ENCODE measurements at regions not wholly inside any gene's neighbourhood (a gene's known extent, or its start where the extent isn't known, plus 50 kb on each side); places are given as distances from the start of the nearest gene placed in this dataset.

- Mint-ChIP-seq H3K4me1 (no peaks in the 10 kb centered on the region), H3K4me3 (no peak overlapping the region), H3K9me3 (no peaks in the 10 kb centered on the region), H3K27me3 (no peaks in the 10 kb centered on the region), H3K36me3 (ENCODE audit: low read depth) (no peaks in the 10 kb centered on the region), H3K27ac (no peak overlapping the region)
- ATAC-seq (replicated peaks): no peak
These were observed 258.9 kb upstream of the EPHA4 start for GRCh38 chr2:221831051-221831450.

GRCh38 chr2:221822416-221822815 is 250.3 kb upstream of the EPHA4 start:
- Mint-ChIP-seq H3K27ac (no peak overlapping the region), H3K4me1 (no peaks in the 10 kb centered on the region), H3K36me3 (ENCODE audit: low read depth) (no peaks in the 10 kb centered on the region), H3K9me3 (no peaks in the 10 kb centered on the region), H3K27me3 (no peaks in the 10 kb centered on the region), H3K4me3 (no peak overlapping the region)
- no peak for ATAC-seq (replicated peaks)

- no peaks in the 10 kb centered on the region for H3K27me3 Mint-ChIP-seq
- no peak for ATAC-seq (replicated peaks)
- no peaks in the 10 kb centered on the region for H3K36me3 Mint-ChIP-seq (ENCODE audit: low read depth)
- H3K27ac Mint-ChIP-seq: no peak overlapping the region
- no peaks in the 10 kb centered on the region for H3K9me3 Mint-ChIP-seq
- H3K4me3 Mint-ChIP-seq: no peak overlapping the region
- no peaks in the 10 kb centered on the region for H3K4me1 Mint-ChIP-seq
These were observed 246.7 kb upstream of the EPHA4 start for GRCh38 chr2:221818616-221819320.

DNA sequence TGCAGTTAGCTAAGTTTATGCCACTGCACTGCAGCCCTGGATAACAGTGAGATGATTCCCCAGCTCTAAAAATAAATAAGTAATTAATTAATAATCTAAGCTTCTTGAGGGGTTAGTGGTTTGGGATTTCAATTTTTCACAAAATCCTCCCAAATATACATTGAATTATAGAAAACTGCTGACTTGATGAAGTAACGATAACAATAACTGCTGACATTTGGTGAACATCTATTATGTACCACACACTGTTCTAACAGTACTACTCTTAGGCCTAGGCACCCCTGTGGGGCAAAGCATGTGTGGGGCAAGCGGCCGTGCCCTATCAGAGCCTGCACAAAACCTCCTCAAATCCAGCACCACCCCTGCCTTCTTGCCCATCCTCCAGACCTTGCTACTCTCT is 245.8 kb upstream of the EPHA4 start:
- Mint-ChIP-seq H3K4me1 (no peaks in the 10 kb centered on the region), H3K27ac (no peak overlapping the region), H3K36me3 (ENCODE audit: low read depth) (no peaks in the 10 kb centered on the region), H3K27me3 (no peaks in the 10 kb centered on the region), H3K4me3 (no peak overlapping the region), H3K9me3 (no peaks in the 10 kb centered on the region)
- no peak for ATAC-seq (replicated peaks)

- no peaks in the 10 kb centered on the region for H3K9me3 Mint-ChIP-seq
- H3K27ac Mint-ChIP-seq: no peak overlapping the region
- no peak overlapping the region for H3K4me3 Mint-ChIP-seq
- H3K36me3 Mint-ChIP-seq (ENCODE audit: low read depth): no peaks in the 10 kb centered on the region
- ATAC-seq (replicated peaks): no peak
- no peaks in the 10 kb centered on the region for H3K27me3 Mint-ChIP-seq
- H3K4me1 Mint-ChIP-seq: no peaks in the 10 kb centered on the region
These were observed 244.9 kb upstream of the EPHA4 start for GRCh38 chr2:221817052-221817451.

- Mint-ChIP-seq H3K27me3 (no peaks in the 10 kb centered on the region), H3K9me3 (no peaks in the 10 kb centered on the region), H3K27ac (no peak overlapping the region), H3K36me3 (ENCODE audit: low read depth) (no peaks in the 10 kb centered on the region), H3K4me3 (no peak overlapping the region), H3K4me1 (no peaks in the 10 kb centered on the region)
- no peak for ATAC-seq (replicated peaks)
These were observed 244.5 kb upstream of the EPHA4 start for GRCh38 chr2:221816566-221816965.

- H3K27me3 Mint-ChIP-seq: no peaks in the 10 kb centered on the region
- no peaks in the 10 kb centered on the region for H3K36me3 Mint-ChIP-seq (ENCODE audit: low read depth)
- ATAC-seq (replicated peaks): no peak
- no peak overlapping the region for H3K27ac Mint-ChIP-seq
- no peaks in the 10 kb centered on the region for H3K4me1 Mint-ChIP-seq
- no peak overlapping the region for H3K4me3 Mint-ChIP-seq
- H3K9me3 Mint-ChIP-seq: no peaks in the 10 kb centered on the region
These were observed 238.5 kb upstream of the EPHA4 start for GRCh38 chr2:221810650-221811049.

DNA sequence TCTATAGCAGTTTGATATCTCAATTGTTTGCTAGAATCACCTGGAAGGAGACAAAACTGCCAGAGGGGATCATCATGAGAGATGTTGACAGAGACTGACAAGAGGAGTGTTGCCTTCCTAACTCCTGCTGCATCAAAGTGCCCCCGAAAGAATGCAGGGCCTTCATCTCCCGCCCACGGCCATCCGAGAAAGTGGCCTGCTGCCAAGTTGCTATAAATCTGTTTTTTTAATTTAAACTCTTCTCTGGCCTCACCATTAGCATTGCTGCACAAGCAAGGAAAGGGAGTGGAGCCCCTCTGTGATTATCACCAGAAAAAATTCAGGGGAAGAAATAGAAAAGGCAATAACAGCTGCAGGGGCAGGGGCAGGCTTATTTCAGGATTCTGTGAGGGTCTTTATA is 238.1 kb upstream of the EPHA4 start:
- no peak overlapping the region for H3K4me3 Mint-ChIP-seq
- H3K9me3 Mint-ChIP-seq: no peaks in the 10 kb centered on the region
- ATAC-seq (replicated peaks): no peak
- no peaks in the 10 kb centered on the region for H3K27me3 Mint-ChIP-seq
- no peaks in the 10 kb centered on the region for H3K4me1 Mint-ChIP-seq
- H3K36me3 Mint-ChIP-seq (ENCODE audit: low read depth): no peaks in the 10 kb centered on the region
- H3K27ac Mint-ChIP-seq: no peak overlapping the region

- H3K36me3 Mint-ChIP-seq (ENCODE audit: low read depth): no peaks in the 10 kb centered on the region
- H3K9me3 Mint-ChIP-seq: no peaks in the 10 kb centered on the region
- H3K4me1 Mint-ChIP-seq: no peaks in the 10 kb centered on the region
- H3K27ac Mint-ChIP-seq: no peak overlapping the region
- no peak for ATAC-seq (replicated peaks)
- no peaks in the 10 kb centered on the region for H3K27me3 Mint-ChIP-seq
- H3K4me3 Mint-ChIP-seq: no peak overlapping the region
These were observed 236.4 kb upstream of the EPHA4 start for GRCh38 chr2:221808488-221808887.

DNA sequence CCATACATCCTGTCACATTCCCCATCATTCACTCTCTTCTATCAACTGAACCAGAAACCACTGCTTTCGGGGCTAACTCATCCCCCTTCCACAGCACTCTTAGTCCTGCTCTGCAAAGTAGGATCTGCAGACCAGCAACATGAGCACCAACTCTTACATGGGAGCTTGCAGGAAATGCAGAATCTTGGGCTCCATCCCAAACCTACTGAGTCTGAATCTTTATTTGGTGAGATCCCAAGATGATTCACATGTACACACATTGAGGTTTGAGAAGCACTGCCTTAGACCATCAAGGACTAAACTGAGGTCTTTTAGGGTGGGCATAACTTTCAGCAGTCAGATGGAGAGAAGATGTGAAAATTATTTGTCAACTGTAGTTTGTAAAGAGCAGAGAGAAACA is 235.6 kb upstream of the EPHA4 start:
- no peaks in the 10 kb centered on the region for H3K36me3 Mint-ChIP-seq (ENCODE audit: low read depth)
- H3K27ac Mint-ChIP-seq: no peak overlapping the region
- ATAC-seq (replicated peaks): no peak
- no peaks in the 10 kb centered on the region for H3K9me3 Mint-ChIP-seq
- H3K4me3 Mint-ChIP-seq: no peak overlapping the region
- H3K27me3 Mint-ChIP-seq: no peaks in the 10 kb centered on the region
- no peaks in the 10 kb centered on the region for H3K4me1 Mint-ChIP-seq

DNA sequence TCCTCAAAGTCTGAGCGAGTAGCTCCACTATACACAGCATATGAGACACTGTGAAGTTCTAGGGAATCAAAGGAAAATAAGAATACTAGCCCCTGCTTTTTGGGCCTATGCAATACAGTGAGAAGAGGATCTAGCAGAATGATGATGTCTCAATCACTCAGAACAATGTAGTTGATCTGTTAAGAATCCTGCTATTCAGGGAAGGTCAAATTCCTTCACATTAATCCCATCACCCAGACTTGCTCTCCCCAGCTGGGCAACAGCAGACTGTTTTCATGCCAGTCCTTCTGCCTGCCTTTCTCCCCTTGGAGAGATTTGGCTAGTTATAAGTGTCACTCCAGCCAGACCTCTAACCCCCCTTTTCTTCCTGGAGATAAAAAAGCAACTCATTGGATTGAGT is 230.0 kb upstream of the EPHA4 start:
- Mint-ChIP-seq H3K36me3 (ENCODE audit: low read depth) (no peaks in the 10 kb centered on the region), H3K9me3 (peaks cover 4% of the 10 kb centered on the region), H3K27ac (no peak overlapping the region), H3K4me1 (no peaks in the 10 kb centered on the region), H3K4me3 (no peak overlapping the region), H3K27me3 (no peaks in the 10 kb centered on the region)
- no peak for ATAC-seq (replicated peaks)

DNA sequence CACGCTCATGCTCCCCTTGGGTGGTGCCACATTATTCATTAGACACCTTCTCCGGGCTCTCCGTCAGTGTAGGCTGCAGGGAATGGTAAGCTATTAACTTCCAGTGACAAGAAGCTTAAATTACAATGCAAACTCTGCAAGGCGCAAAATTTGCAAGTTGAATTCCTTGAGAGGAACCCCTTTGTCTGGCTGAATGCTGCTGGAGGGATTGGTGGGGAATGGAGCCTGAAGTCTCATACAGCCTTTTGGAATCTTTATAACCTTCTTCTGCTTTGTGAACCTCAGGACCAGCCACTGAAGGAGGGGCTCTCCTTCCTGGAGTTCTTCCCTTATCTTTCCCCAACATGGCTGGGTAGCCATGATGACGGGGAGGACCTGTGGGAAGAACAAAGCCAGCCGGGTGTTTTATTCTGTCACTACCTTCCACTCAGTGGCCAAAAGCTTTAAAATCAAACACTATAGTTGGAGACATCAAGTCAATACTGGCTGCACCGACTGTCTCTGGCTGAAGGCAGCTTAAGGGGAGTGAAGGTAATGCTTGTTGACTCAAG is 220.9 kb upstream of the EPHA4 start:
- Mint-ChIP-seq H3K27ac (no peak overlapping the region), H3K36me3 (ENCODE audit: low read depth) (no peaks in the 10 kb centered on the region), H3K4me3 (no peak overlapping the region), H3K9me3 (peaks cover 4% of the 10 kb centered on the region), H3K27me3 (peaks cover 9% of the 10 kb centered on the region), H3K4me1 (no peaks in the 10 kb centered on the region)
- no peak for ATAC-seq (replicated peaks)

GRCh38 chr2:221791844-221792243 is 219.7 kb upstream of the EPHA4 start:
- Mint-ChIP-seq H3K9me3 (peaks cover 4% of the 10 kb centered on the region), H3K36me3 (ENCODE audit: low read depth) (no peaks in the 10 kb centered on the region), H3K27me3 (peaks cover 9% of the 10 kb centered on the region), H3K4me1 (no peaks in the 10 kb centered on the region), H3K4me3 (no peak overlapping the region), H3K27ac (no peak overlapping the region)
- no peak for ATAC-seq (replicated peaks)

DNA sequence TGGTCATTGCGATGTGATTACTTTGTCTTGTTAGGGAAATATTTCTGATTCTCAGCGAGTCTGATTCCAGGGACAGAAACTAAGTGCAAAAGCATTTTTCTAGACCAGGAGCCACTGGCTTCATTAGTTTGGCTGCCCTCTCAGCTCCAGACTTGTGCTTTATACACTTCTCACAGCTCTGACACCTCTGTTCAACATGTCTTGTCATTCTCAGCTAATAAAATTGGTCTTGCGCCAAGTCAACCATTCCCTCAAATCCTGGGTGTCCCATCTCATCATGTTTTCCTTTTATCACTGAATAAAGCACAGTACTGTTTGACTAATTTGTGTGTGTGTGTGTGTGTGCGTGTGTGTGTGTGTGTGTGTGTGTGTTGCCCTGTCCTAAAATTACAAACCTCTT is 215.5 kb upstream of the EPHA4 start:
- H3K27ac Mint-ChIP-seq: no peak overlapping the region
- peaks cover 4% of the 10 kb centered on the region for H3K9me3 Mint-ChIP-seq
- ATAC-seq (replicated peaks): no peak
- no peaks in the 10 kb centered on the region for H3K36me3 Mint-ChIP-seq (ENCODE audit: low read depth)
- no peaks in the 10 kb centered on the region for H3K4me1 Mint-ChIP-seq
- H3K27me3 Mint-ChIP-seq: peaks cover 13% of the 10 kb centered on the region
- H3K4me3 Mint-ChIP-seq: no peak overlapping the region

DNA sequence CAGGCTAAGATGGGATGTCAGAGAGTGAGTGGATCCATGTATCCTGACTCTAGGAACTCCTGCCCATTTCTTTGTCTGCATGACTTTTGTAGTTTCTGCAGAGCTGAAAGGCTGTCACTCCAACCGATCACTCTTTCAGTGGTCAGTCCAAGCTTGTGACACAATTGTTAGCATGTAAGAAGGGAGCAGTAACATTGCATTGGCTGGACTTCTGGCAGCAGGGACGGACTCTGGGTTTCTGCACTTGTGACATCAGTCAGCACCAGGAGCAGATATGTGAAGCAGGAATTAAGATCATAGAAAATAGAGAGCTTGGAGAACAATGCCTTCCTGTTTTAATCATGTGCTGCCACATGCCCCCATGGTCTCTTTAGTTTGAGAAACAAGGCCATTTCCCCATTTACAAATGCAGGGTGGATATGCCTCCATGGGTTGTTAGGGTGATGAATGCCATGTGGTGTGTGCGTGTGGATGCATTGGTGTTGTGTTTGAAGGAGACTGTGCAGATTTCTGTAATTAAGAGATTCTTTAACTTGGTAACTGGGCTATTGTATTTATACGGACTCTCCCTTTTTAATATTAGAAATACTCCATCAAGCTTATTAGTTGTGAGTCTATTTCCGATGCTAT is 214.3 kb upstream of the EPHA4 start:
- H3K36me3 Mint-ChIP-seq (ENCODE audit: low read depth): no peaks in the 10 kb centered on the region
- no peak overlapping the region for H3K27ac Mint-ChIP-seq
- peaks cover 9% of the 10 kb centered on the region for H3K27me3 Mint-ChIP-seq
- H3K4me1 Mint-ChIP-seq: no peaks in the 10 kb centered on the region
- no peaks in the 10 kb centered on the region for H3K9me3 Mint-ChIP-seq
- no peak overlapping the region for H3K4me3 Mint-ChIP-seq
- no peak for ATAC-seq (replicated peaks)
